ENCODE measurements at regions not wholly inside any gene's neighbourhood (a gene's known extent, or its start where the extent isn't known, plus 50 kb on each side); places are given as distances from the start of the nearest gene placed in this dataset.

DNA sequence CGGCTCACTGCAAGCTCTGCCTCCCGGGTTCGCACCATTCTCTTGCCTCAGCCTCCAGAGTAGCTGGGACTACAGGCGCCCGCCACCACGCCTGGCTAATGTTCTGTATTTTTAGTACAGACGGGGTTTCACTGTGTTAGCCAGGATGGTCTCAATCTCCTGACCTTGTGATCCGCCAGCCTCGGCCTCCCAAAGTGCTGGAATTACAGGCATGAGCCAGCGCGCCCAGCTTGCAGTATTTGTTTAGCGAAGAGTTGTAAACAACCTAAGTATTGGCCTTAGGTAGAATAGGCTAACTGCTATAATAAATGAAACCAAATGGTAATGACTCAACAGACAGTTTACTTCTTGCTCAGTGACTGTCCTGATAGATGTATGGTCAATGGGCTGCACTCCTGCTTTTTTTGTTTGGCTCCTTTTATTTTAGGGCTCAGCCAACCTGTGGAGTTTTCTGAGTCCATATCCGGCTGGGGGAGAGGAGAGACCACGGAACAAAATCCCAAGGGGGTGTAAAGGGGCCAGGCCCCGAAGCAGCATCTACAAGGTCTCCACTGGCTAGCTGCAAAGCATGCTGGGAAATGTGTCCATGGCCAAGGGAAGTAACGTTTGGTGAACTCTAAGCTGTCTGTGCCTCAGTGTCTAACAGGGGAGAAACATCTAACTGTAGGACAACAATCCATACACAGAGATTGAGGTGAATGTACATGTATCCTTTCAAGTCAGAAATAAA lies 841.0 kb upstream of the ID2 start:
- H3K36me3 ChIP-seq (ENCODE audit: control insufficient read depth, insufficient read depth, low read length) = no peaks in the 10 kb centered on the region
- no peak for DNase-seq
- no peaks in the 10 kb centered on the region for H3K4me1 ChIP-seq (ENCODE audit: control insufficient read depth, insufficient read depth, low read length, poor library complexity, severe bottlenecking)
- H3K4me3 ChIP-seq (ENCODE audit: insufficient read depth, low read depth, low read length, poor library complexity, severe bottlenecking) = no peak overlapping the region
- no peaks in the 10 kb centered on the region for H3K9me3 ChIP-seq (ENCODE audit: control insufficient read depth, low read length)
- no peak overlapping the region for H3K27ac ChIP-seq (ENCODE audit: insufficient read depth, low read length, poor library complexity, severe bottlenecking)
- H3K27me3 ChIP-seq (replicated peaks; ENCODE audit: control insufficient read depth, insufficient read depth, low read length, poor library complexity, severe bottlenecking) = no peaks in the 10 kb centered on the region

- Histone ChIP-seq H3K9me3 (ENCODE audit: control insufficient read depth, low read length) (no peaks in the 10 kb centered on the region), H3K4me3 (ENCODE audit: insufficient read depth, low read depth, low read length, poor library complexity, severe bottlenecking) (no peak overlapping the region), H3K27me3 (replicated peaks; ENCODE audit: control insufficient read depth, insufficient read depth, low read length, poor library complexity, severe bottlenecking) (no peaks in the 10 kb centered on the region), H3K27ac (ENCODE audit: insufficient read depth, low read length, poor library complexity, severe bottlenecking) (no peak overlapping the region), H3K4me1 (ENCODE audit: control insufficient read depth, insufficient read depth, low read length, poor library complexity, severe bottlenecking) (no peaks in the 10 kb centered on the region), H3K36me3 (ENCODE audit: control insufficient read depth, insufficient read depth, low read length) (no peaks in the 10 kb centered on the region)
- no peak for DNase-seq
Measured at GRCh38 chr2:7841751-7842150, 840.1 kb upstream of the ID2 start.

GRCh38 chr2:7844414-7844965 lies 837.4 kb upstream of the ID2 start:
- Histone ChIP-seq H3K36me3 (ENCODE audit: control insufficient read depth, insufficient read depth, low read length) (no peaks in the 10 kb centered on the region), H3K27me3 (replicated peaks; ENCODE audit: control insufficient read depth, insufficient read depth, low read length, poor library complexity, severe bottlenecking) (no peaks in the 10 kb centered on the region), H3K9me3 (ENCODE audit: control insufficient read depth, low read length) (no peaks in the 10 kb centered on the region), H3K4me3 (ENCODE audit: insufficient read depth, low read depth, low read length, poor library complexity, severe bottlenecking) (no peak overlapping the region), H3K27ac (ENCODE audit: insufficient read depth, low read length, poor library complexity, severe bottlenecking) (no peak overlapping the region), H3K4me1 (ENCODE audit: control insufficient read depth, insufficient read depth, low read length, poor library complexity, severe bottlenecking) (no peaks in the 10 kb centered on the region)
- no peak for DNase-seq

DNA sequence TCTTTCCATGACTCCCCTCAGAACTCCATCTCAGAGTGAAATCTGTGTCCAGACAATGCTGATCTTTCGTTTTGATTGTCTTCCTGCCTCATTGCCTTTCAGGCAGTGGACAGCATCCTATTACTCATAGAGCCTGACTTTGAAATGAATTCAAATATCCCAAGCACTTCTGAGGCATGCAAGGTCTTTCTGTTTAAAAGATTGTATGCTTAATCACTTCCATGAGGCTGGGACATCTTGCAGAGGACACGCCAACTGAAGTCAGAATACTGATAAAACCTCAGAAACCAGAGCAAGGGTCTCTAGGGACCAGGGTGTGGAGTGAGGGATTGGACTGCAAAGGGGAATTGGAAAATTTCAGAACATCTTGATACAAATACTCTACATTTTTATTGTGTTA lies 836.5 kb upstream of the ID2 start:
- H3K4me3 ChIP-seq (ENCODE audit: insufficient read depth, low read depth, low read length, poor library complexity, severe bottlenecking) = no peak overlapping the region
- no peak for DNase-seq
- no peaks in the 10 kb centered on the region for H3K4me1 ChIP-seq (ENCODE audit: control insufficient read depth, insufficient read depth, low read length, poor library complexity, severe bottlenecking)
- no peaks in the 10 kb centered on the region for H3K9me3 ChIP-seq (ENCODE audit: control insufficient read depth, low read length)
- no peaks in the 10 kb centered on the region for H3K36me3 ChIP-seq (ENCODE audit: control insufficient read depth, insufficient read depth, low read length)
- H3K27me3 ChIP-seq (replicated peaks; ENCODE audit: control insufficient read depth, insufficient read depth, low read length, poor library complexity, severe bottlenecking) = no peaks in the 10 kb centered on the region
- no peak overlapping the region for H3K27ac ChIP-seq (ENCODE audit: insufficient read depth, low read length, poor library complexity, severe bottlenecking)

DNA sequence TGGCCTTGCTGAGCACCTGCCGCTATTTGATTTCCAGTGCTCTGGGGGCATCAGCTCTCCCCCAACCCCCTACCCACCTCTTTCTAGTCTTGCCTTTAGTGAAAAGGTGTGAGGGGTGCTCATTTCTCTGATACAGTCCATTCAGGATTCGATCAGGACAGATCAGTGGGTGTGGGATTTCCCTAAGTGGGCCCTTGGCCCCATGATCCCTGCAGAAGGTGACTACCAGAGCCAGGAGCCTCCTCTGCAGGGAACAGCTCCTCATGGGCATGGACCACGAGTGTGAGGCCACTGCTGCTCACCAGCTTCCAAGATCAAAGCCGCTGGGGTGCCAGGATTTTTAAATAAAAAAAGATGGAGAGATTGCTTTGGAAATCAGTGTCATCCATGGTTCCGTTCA lies 835.2 kb upstream of the ID2 start:
- no peaks in the 10 kb centered on the region for H3K9me3 ChIP-seq (ENCODE audit: control insufficient read depth, low read length)

GRCh38 chr2:7847321-7847720 lies 834.5 kb upstream of the ID2 start:
- H3K4me1 ChIP-seq (ENCODE audit: control insufficient read depth, insufficient read depth, low read length, poor library complexity, severe bottlenecking) = no peaks in the 10 kb centered on the region
- H3K4me3 ChIP-seq (ENCODE audit: insufficient read depth, low read depth, low read length, poor library complexity, severe bottlenecking) = no peak overlapping the region
- H3K27me3 ChIP-seq (replicated peaks; ENCODE audit: control insufficient read depth, insufficient read depth, low read length, poor library complexity, severe bottlenecking) = no peaks in the 10 kb centered on the region
- H3K9me3 ChIP-seq (ENCODE audit: control insufficient read depth, low read length) = no peaks in the 10 kb centered on the region
- no peaks in the 10 kb centered on the region for H3K36me3 ChIP-seq (ENCODE audit: control insufficient read depth, insufficient read depth, low read length)
- no peak for DNase-seq
- no peak overlapping the region for H3K27ac ChIP-seq (ENCODE audit: insufficient read depth, low read length, poor library complexity, severe bottlenecking)

More for the DNA sequence above, 835.2 kb upstream of the ID2 start:
- no peaks in the 10 kb centered on the region for H3K27me3 ChIP-seq (replicated peaks; ENCODE audit: control insufficient read depth, insufficient read depth, low read length, poor library complexity, severe bottlenecking)
- H3K36me3 ChIP-seq (ENCODE audit: control insufficient read depth, insufficient read depth, low read length) = no peaks in the 10 kb centered on the region
- no peak overlapping the region for H3K27ac ChIP-seq (ENCODE audit: insufficient read depth, low read length, poor library complexity, severe bottlenecking)
- DNase-seq = no peak
- no peak overlapping the region for H3K4me3 ChIP-seq (ENCODE audit: insufficient read depth, low read depth, low read length, poor library complexity, severe bottlenecking)
- no peaks in the 10 kb centered on the region for H3K4me1 ChIP-seq (ENCODE audit: control insufficient read depth, insufficient read depth, low read length, poor library complexity, severe bottlenecking)

DNA sequence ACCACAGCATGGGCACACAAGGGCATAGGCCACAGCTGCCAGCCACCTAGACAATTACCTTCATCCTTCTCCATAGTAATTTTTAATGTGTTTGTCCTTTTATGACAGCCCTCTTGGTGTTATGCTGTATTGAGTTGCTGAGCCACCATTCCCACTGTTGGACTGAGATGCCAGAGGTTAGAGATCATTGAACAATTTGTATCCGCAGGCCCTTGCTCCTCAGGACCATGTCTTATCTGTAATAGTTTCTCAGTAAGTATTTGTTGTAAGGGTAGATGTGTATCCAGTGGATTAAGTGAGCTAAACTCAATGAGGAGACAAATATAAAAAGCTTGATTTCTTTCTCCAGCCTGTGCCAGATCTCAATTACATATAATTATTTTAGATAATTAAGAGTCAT lies 832.8 kb upstream of the ID2 start:
- DNase-seq = no peak
- no peaks in the 10 kb centered on the region for H3K36me3 ChIP-seq (ENCODE audit: control insufficient read depth, insufficient read depth, low read length)
- no peak overlapping the region for H3K27ac ChIP-seq (ENCODE audit: insufficient read depth, low read length, poor library complexity, severe bottlenecking)

GRCh38 chr2:7849531-7849930 lies 832.3 kb upstream of the ID2 start:
- Histone ChIP-seq H3K36me3 (ENCODE audit: control insufficient read depth, insufficient read depth, low read length) (no peaks in the 10 kb centered on the region), H3K27me3 (replicated peaks; ENCODE audit: control insufficient read depth, insufficient read depth, low read length, poor library complexity, severe bottlenecking) (peaks cover 4% of the 10 kb centered on the region), H3K9me3 (ENCODE audit: control insufficient read depth, low read length) (no peaks in the 10 kb centered on the region), H3K4me3 (ENCODE audit: insufficient read depth, low read depth, low read length, poor library complexity, severe bottlenecking) (no peak overlapping the region), H3K4me1 (ENCODE audit: control insufficient read depth, insufficient read depth, low read length, poor library complexity, severe bottlenecking) (no peaks in the 10 kb centered on the region), H3K27ac (ENCODE audit: insufficient read depth, low read length, poor library complexity, severe bottlenecking) (no peak overlapping the region)
- DNase-seq = no peak

More for the DNA sequence above, 832.8 kb upstream of the ID2 start:
- Histone ChIP-seq H3K9me3 (ENCODE audit: control insufficient read depth, low read length) (no peaks in the 10 kb centered on the region), H3K4me3 (ENCODE audit: insufficient read depth, low read depth, low read length, poor library complexity, severe bottlenecking) (no peak overlapping the region), H3K4me1 (ENCODE audit: control insufficient read depth, insufficient read depth, low read length, poor library complexity, severe bottlenecking) (no peaks in the 10 kb centered on the region), H3K27me3 (replicated peaks; ENCODE audit: control insufficient read depth, insufficient read depth, low read length, poor library complexity, severe bottlenecking) (peaks cover 4% of the 10 kb centered on the region)

GRCh38 chr2:7852546-7852945 lies 829.3 kb upstream of the ID2 start:
- H3K27ac ChIP-seq (ENCODE audit: insufficient read depth, low read length, poor library complexity, severe bottlenecking) = no peak overlapping the region
- H3K4me1 ChIP-seq (ENCODE audit: control insufficient read depth, insufficient read depth, low read length, poor library complexity, severe bottlenecking) = no peaks in the 10 kb centered on the region
- H3K27me3 ChIP-seq (replicated peaks; ENCODE audit: control insufficient read depth, insufficient read depth, low read length, poor library complexity, severe bottlenecking) = peaks cover 4% of the 10 kb centered on the region
- no peaks in the 10 kb centered on the region for H3K9me3 ChIP-seq (ENCODE audit: control insufficient read depth, low read length)
- no peak for DNase-seq
- no peak overlapping the region for H3K4me3 ChIP-seq (ENCODE audit: insufficient read depth, low read depth, low read length, poor library complexity, severe bottlenecking)
- no peaks in the 10 kb centered on the region for H3K36me3 ChIP-seq (ENCODE audit: control insufficient read depth, insufficient read depth, low read length)

- Histone ChIP-seq H3K4me3 (ENCODE audit: insufficient read depth, low read depth, low read length, poor library complexity, severe bottlenecking) (no peak overlapping the region), H3K27me3 (replicated peaks; ENCODE audit: control insufficient read depth, insufficient read depth, low read length, poor library complexity, severe bottlenecking) (peaks cover 4% of the 10 kb centered on the region), H3K27ac (ENCODE audit: insufficient read depth, low read length, poor library complexity, severe bottlenecking) (no peak overlapping the region), H3K4me1 (ENCODE audit: control insufficient read depth, insufficient read depth, low read length, poor library complexity, severe bottlenecking) (no peaks in the 10 kb centered on the region), H3K9me3 (ENCODE audit: control insufficient read depth, low read length) (no peaks in the 10 kb centered on the region), H3K36me3 (ENCODE audit: control insufficient read depth, insufficient read depth, low read length) (no peaks in the 10 kb centered on the region)
- DNase-seq = no peak
Measured at GRCh38 chr2:7857904-7858303, 824.0 kb upstream of the ID2 start.

All from effector memory CD4-positive, alpha-beta T cell (primary cell).